Occipital lobe (tissue), 1 donor: ENCODE measurements at regions not wholly inside any gene's neighbourhood (a gene's known extent, or its start where the extent isn't known, plus 50 kb on each side); places are given as distances from the start of the nearest gene placed in this dataset.
"Not testable (repeated sequence)": the region's sequence is repeated elsewhere in the genome, so short reads cannot be mapped to it uniquely, and the experiment has no call there.

Source experiments
- DNase-seq: peaks from one replicate; lab custom pipeline; 2025; lab: John Stamatoyannopoulos, UW

- DNase-seq, result no peak
Observed at GRCh38 chr12:19908830-19909229, 459.5 kb upstream of the PDE3A start.

GRCh38 chr12:19909418-19909817, 458.9 kb upstream of the PDE3A start:
- DNase-seq, result no peak

- no peak for DNase-seq
Observed at GRCh38 chr12:19910681-19911080, 457.7 kb upstream of the PDE3A start.

GRCh38 chr12:19912991-19913390, 455.3 kb upstream of the PDE3A start:
- DNase-seq, result no peak

GRCh38 chr12:19915392-19916195, 452.7 kb upstream of the PDE3A start:
- no peak for DNase-seq

GRCh38 chr12:19916196-19916753, 452.1 kb upstream of the PDE3A start:
- no peak for DNase-seq

DNA sequence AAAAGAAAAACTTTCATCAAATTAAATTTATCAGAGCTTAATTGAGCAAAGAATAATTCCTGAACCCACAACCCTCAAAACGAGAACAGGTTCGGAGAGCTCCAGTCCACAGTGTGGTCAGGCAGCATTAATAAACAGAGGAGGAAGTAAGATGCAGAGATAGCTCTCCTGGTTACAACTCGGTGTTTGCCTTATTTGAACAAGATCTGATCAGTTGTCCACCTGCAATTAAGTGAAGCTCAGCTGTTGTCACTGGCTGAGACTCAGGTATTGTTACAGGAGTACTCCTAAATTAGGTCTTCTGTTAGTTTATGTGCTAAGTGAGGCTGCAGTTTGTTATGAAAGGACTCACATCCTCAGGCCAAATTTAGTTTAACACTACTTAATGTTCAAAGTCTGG, 451.4 kb upstream of the PDE3A start:
- no peak for DNase-seq

DNA sequence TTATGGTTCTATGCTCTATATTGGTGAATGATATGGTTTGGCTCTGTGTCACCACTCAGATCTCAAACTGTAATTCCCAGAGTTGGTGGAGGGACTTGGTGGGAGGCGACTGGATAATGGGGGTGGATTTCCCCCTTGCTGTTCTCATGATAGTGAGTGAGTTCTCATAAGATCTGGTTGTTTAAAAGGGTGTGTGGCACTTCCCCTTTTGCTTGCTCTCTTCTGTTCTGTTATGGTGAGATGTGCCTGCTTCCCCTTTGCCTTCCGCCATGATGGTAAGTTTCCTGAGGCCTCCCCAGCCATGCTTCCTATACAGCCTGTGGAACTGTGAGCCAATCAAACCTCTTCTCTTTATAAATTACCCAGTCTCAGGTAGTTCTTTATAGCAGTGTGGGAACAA, 446.6 kb upstream of the PDE3A start:
- DNase-seq, result not testable (repeated sequence)

DNA sequence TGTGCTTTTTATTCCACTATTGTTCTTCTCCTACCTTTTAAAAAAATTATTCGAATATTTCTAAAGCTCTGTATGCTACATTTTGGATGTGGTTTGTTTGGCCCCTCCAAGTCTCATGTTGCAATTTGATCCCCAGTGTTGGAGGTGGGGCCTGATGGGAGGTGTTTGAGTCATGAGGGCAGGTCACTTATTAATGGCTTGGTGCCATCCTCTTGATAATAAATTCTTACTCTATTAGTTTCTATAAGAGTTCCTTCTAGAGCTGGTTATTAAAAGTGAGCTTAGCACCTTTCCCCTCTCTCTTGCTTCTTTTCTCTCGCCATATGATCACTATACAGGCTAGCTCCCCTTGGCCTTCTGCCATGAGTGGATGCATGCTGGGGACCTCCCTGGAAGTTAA, 445.6 kb upstream of the PDE3A start:
- DNase-seq, result no peak

GRCh38 chr12:19924360-19924759, 444.0 kb upstream of the PDE3A start:
- DNase-seq, result no peak

GRCh38 chr12:19925841-19926240, 442.5 kb upstream of the PDE3A start:
- no peak for DNase-seq

DNA sequence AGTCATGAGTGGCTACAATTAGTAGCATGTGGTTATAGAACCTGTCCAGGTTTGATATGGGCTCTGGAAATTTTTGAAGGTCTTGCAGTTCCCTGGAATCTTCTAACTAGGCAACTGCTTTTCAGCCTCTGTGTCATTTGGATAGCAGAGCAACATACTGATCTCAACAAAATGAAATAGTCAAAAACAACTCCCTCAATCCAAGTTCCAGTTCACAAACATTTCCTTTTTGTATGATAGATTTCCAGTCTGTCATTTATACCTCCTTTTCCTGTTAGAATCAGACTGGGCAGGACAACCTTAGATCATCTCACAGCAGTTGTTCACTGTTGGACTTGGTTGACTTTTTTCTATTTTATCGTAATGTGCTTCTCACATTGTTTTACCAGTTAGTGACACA, 442.1 kb upstream of the PDE3A start:
- DNase-seq, result no peak

- no peak for DNase-seq
Observed at GRCh38 chr12:19927661-19928060, 440.7 kb upstream of the PDE3A start.

DNA sequence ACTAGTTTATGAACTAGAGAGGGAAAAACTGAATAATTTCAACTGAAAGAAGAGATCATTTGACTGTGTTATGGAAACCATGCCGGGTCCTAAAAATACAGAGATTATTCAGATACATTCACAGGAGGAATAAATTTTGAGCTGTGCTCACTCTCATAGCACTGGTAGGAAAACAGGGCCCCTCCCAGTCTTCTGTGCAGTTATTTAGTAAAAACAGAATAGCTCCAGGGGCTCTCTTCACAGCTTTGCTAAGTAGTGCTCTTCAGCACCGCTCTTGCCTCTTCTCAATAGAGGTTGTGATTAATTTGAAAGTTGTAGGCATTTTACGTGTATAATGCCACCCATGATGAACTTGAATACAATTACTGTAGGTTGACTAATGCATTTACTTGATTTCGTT, 435.9 kb upstream of the PDE3A start:
- no peak for DNase-seq

DNA sequence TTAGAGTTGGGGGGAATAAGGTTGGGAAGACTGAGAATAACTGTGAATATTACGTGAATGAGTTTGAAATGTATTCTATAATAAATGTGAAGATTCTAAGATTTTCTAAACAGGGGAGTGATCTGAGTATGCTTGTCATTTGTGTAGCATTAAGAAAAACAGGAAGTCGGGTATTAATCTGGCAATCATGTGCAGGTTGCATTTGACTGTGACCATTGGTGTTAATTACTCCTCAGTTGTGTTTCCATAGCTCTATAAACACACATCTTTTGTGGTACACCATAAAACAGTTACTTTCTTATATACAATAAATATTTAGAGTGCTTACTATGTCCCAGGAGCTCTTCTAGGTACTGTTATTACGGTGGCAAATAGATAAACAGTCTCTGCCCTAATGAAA, 434.4 kb upstream of the PDE3A start:
- DNase-seq, result no peak

GRCh38 chr12:19937161-19937560, 431.2 kb upstream of the PDE3A start:
- DNase-seq, result no peak

GRCh38 chr12:19938031-19938430, 430.3 kb upstream of the PDE3A start:
- no peak for DNase-seq

DNA sequence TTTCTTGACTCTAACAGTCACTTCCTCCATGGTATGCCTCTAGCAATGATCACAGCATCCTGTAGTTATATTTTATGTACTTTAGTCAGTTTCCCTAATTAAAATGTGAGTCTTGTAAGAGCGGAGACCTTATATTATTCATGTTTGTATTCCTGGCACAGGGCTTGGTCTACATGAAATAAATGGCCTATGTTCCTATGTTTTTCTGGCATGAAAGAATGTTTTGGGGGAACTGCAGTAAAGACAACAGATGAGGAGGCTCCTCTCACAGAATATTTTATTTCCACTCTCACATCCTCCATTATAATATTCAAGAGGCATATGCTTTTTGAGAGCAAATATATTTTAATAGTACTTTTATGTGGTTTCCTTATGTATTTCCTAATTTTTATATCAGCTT, 429.8 kb upstream of the PDE3A start:
- no peak for DNase-seq

DNA sequence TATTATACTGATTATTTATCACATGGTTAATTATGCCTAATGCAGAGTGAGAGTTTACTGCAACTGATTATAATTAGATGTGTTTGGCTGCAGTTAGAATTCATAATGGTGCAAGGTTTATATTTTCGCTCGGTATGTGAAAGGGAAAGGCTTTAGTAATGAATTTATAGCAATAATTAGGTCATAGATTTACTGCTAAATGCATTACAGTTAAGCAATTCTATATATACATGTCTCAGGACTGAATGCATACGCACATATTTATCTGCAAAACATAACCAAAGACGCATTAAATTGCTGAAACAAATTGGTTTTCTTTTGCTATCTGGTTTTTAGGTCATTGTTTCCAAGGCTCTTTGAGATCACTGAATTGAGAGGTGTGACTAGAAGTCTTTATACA, 428.1 kb upstream of the PDE3A start:
- no peak for DNase-seq

- DNase-seq, result no peak
Observed at GRCh38 chr12:19941096-19941495, 427.2 kb upstream of the PDE3A start.

DNA sequence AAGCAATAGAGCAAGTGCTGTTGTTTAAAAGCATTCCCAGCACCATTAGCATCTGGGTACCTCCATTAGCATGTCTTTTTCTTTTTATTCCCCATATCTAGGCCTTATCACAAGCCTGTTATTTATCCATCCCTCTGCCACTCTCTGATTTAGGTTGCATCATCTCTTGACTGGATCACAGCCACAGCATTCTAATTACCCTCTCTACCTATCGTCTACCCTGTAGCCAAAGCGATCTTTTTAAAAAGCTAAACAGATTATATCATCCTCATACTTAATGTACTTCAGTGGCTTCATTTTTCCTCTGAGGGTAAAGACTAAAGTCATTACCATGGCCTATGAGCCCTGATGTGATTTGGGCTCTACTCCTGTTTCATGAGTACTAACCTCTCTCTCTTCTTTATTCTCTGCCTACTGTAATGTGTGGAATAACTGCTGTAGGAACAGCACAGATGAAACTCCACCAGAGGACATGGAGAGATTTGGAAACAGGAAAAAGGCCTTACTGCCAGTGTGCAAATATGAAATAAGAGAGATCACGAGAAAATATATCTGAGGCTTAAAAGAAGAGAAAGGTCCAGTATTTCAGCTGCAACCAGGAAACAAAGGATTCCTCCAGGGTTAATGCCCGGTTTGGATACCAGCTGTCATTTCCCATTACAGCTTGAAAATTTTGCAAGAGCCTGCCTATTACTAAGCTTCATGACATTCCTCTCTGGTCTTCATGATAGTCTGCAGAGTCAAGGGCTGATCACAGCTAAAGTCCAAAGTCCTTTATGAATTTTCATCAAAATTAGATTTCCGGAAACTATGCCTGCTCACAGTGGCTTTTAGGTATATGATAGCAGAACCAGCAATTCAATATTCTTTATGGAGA, 422.5 kb upstream of the PDE3A start:
- no peak for DNase-seq

- no peak for DNase-seq
Observed at GRCh38 chr12:19946550-19946949, 421.8 kb upstream of the PDE3A start.

- no peak for DNase-seq
Observed at GRCh38 chr12:19947344-19947743, 421.0 kb upstream of the PDE3A start.
